DOHH2 (cell line): ENCODE measurements at regions not wholly inside any gene's neighbourhood (a gene's known extent, or its start where the extent isn't known, plus 50 kb on each side); places are given as distances from the start of the nearest gene placed in this dataset.

Experiments used
- H3F3A ChIP-seq: fragments of 200-600 bp; sonication (generic), shearing (Covaris generic); 2 replicates; pipeline ENCODE4 v1.6.0; 2016; ENCODE audit warnings: antibody characterized with exemption, mild to moderate bottlenecking; ENCODE audit not compliant: control insufficient read depth, insufficient read depth
- H3K27ac ChIP-seq: fragments of 200-600 bp; sonication (generic); 2 replicates; pipeline ENCODE4 v1.5.1; 2014; ENCODE audit warnings: low read depth, mild to moderate bottlenecking, low read length, moderate library complexity
- H3K27me3 ChIP-seq: fragments of 200-600 bp; sonication (generic); 2 replicates; pipeline ENCODE4 v1.6.1; 2014; ENCODE audit warnings: mild to moderate bottlenecking, low read length, mixed read lengths; ENCODE audit not compliant: control insufficient read depth
- H3K36me3 ChIP-seq: fragments of 200-600 bp; sonication (generic); 2 replicates; pipeline ENCODE4 v1.6.1; 2014; ENCODE audit warnings: mild to moderate bottlenecking, low read length, moderate library complexity, mixed read lengths; ENCODE audit not compliant: control insufficient read depth
- H3K4me1 ChIP-seq: fragments of 200-600 bp; sonication (generic); 2 replicates; pipeline ENCODE4 v1.6.1; 2014; ENCODE audit warnings: mild to moderate bottlenecking, low read length, mixed read lengths; ENCODE audit not compliant: control insufficient read depth
- H3K4me2 ChIP-seq: fragments of 200-600 bp; sonication (generic); 2 replicates; pipeline ENCODE4 v1.6.0; 2014; ENCODE audit warnings: mild to moderate bottlenecking, low read length, moderate library complexity
- H3K4me3 ChIP-seq: fragments of 200-600 bp; sonication (generic); 2 replicates; pipeline ENCODE4 v1.5.1; 2014; ENCODE audit warnings: mild to moderate bottlenecking, low read length, mixed read lengths
- H3K79me2 ChIP-seq: fragments of 200-600 bp; sonication (generic); 2 replicates; pipeline ENCODE4 v1.6.1; 2014; ENCODE audit warnings: mild to moderate bottlenecking, low read length, mixed read lengths; ENCODE audit not compliant: control insufficient read depth
- H3K9me2 ChIP-seq: fragments of 200-600 bp; sonication (generic); replicated peaks from 2 replicates; pipeline ENCODE4 v1.6.1; 2014; ENCODE audit warnings: mild to moderate bottlenecking, low read length, mixed read lengths; ENCODE audit not compliant: control insufficient read depth
- H3K9me3 ChIP-seq: fragments of 200-600 bp; sonication (generic); 2 replicates; pipeline ENCODE4 v1.6.1; 2014; ENCODE audit warnings: antibody characterized with exemption, low read length, mixed read lengths; ENCODE audit not compliant: control insufficient read depth, insufficient read depth
- H4K20me1 ChIP-seq: fragments of 200-600 bp; sonication (generic); 2 replicates; pipeline ENCODE4 v1.6.0; 2014; ENCODE audit warnings: low read depth, mild to moderate bottlenecking, antibody characterized with exemption, low read length, moderate library complexity; ENCODE audit not compliant: control insufficient read depth, insufficient read depth
- CTCF ChIP-seq: fragments of 200-600 bp; sonication (generic); IDR thresholded peaks from one replicate; pipeline ENCODE4 v1.5.1; 2014; ENCODE audit warnings: antibody characterized with exemption, mild to moderate bottlenecking, low read depth, low read length; ENCODE audit not compliant: poor library complexity, severe bottlenecking
- EZH2phosphoT487 ChIP-seq: fragments of 200-600 bp; sonication (generic); IDR thresholded peaks from 2 replicates; pipeline ENCODE4 v1.6.1; 2017; ENCODE audit warnings: borderline replicate concordance, mild to moderate bottlenecking, antibody characterized with exemption, low read length, moderate library complexity, mixed read lengths

GRCh38 chr2:206378835-206379234 is 64.5 kb upstream of the ADAM23 start:
- TF ChIP-seq EZH2phosphoT487 (no peak), CTCF (no peak)
- Histone ChIP-seq H3K36me3 (no peaks in the 10 kb centered on the region), H3K4me3 (no peak overlapping the region), H3K4me2 (no peak overlapping the region), H3F3A (no peaks in the 10 kb centered on the region), H3K4me1 (no peaks in the 10 kb centered on the region), H3K79me2 (no peaks in the 10 kb centered on the region), H4K20me1 (no peaks in the 10 kb centered on the region), H3K9me2 (no peaks in the 10 kb centered on the region), H3K9me3 (0 out of 2 replicates have a peak, but pooled peaks cover 1% of the 10 kb centered on the region), H3K27ac (no peak overlapping the region), H3K27me3 (no peaks in the 10 kb centered on the region)

- no peak for TF ChIP-seq EZH2phosphoT487
- no peak for TF ChIP-seq CTCF
- Histone ChIP-seq H3K27me3 (no peaks in the 10 kb centered on the region), H3K9me3 (0 out of 2 replicates have a peak, but pooled peaks cover 3% of the 10 kb centered on the region), H3K36me3 (no peaks in the 10 kb centered on the region), H4K20me1 (no peaks in the 10 kb centered on the region), H3F3A (no peaks in the 10 kb centered on the region), H3K9me2 (no peaks in the 10 kb centered on the region), H3K79me2 (no peaks in the 10 kb centered on the region), H3K4me3 (no peak overlapping the region), H3K4me2 (no peak overlapping the region), H3K27ac (no peak overlapping the region), H3K4me1 (no peaks in the 10 kb centered on the region)
Observed at GRCh38 chr2:206379266-206379665, 64.1 kb upstream of the ADAM23 start.

GRCh38 chr2:206379886-206380285 is 63.4 kb upstream of the ADAM23 start:
- no peaks in the 10 kb centered on the region for H4K20me1 ChIP-seq
- no peak overlapping the region for H3K4me2 ChIP-seq
- H3K9me2 ChIP-seq, result no peaks in the 10 kb centered on the region
- H3K79me2 ChIP-seq, result no peaks in the 10 kb centered on the region
- no peaks in the 10 kb centered on the region for H3F3A ChIP-seq
- no peak overlapping the region for H3K4me3 ChIP-seq
- no peaks in the 10 kb centered on the region for H3K4me1 ChIP-seq
- no peak overlapping the region for H3K27ac ChIP-seq
- no peaks in the 10 kb centered on the region for H3K27me3 ChIP-seq
- H3K9me3 ChIP-seq, result 0 out of 2 replicates have a peak, but pooled peaks cover 3% of the 10 kb centered on the region
- no peaks in the 10 kb centered on the region for H3K36me3 ChIP-seq
- TF ChIP-seq EZH2phosphoT487 (no peak), CTCF (no peak)

- H3K4me2 ChIP-seq, result no peak overlapping the region
- H3K9me3 ChIP-seq, result 0 out of 2 replicates have a peak, but pooled peaks cover 3% of the 10 kb centered on the region
- H3F3A ChIP-seq, result no peaks in the 10 kb centered on the region
- H3K27ac ChIP-seq, result no peak overlapping the region
- TF ChIP-seq CTCF, result no peak
- TF ChIP-seq EZH2phosphoT487, result no peak
- no peaks in the 10 kb centered on the region for H3K79me2 ChIP-seq
- no peaks in the 10 kb centered on the region for H3K9me2 ChIP-seq
- no peaks in the 10 kb centered on the region for H3K27me3 ChIP-seq
- no peaks in the 10 kb centered on the region for H3K4me1 ChIP-seq
- H4K20me1 ChIP-seq, result no peaks in the 10 kb centered on the region
- no peak overlapping the region for H3K4me3 ChIP-seq
- H3K36me3 ChIP-seq, result no peaks in the 10 kb centered on the region
Observed at GRCh38 chr2:206381881-206382280, 61.5 kb upstream of the ADAM23 start.
